GM12878 (cell line): ENCODE measurements at regions not wholly inside any gene's neighbourhood (a gene's known extent, or its start where the extent isn't known, plus 50 kb on each side); places are given as distances from the start of the nearest gene placed in this dataset.

ENCODE experiments used
- ATAC-seq: fragments of 200-7000 bp; cut with Tn5 transposase; 3 replicates; pipeline ENCODE4 v1.9.1; 2020; ENCODE audit warnings: mild to moderate bottlenecking, moderate library complexity
- BruUV-seq: library from RNA; stranded (reverse); fragments of 400-500 nt; replicated peaks from 2 replicates; lab custom pipeline; 2021; lab: Mats Ljungman, UMichigan
- CTCF ChIA-PET: fragments of 300-600 bp; sonication (Branson Sonifier 250); formaldehyde crosslinking; extraction: SDS; loops from one replicate; lab custom pipeline; 2021; ENCODE audit warnings: inconsistent platforms; lab: Yijun Ruan, JAX
- POLR2A ChIA-PET: fragments of 350-600 bp; formaldehyde crosslinking; extraction: SDS; loops from one replicate; lab custom pipeline; 2021; ENCODE audit warnings: inconsistent platforms; lab: Charles Lee
- RAD21 ChIA-PET: fragments of 300-600 bp; sonication (Branson Sonifier 250); formaldehyde crosslinking; loops from one replicate; lab custom pipeline; 2023; ENCODE audit warnings: antibody characterized with exemption; ENCODE audit not compliant: unreplicated experiment; lab: Charles Lee
- SMC1A ChIA-PET: fragments of 300-600 bp; sonication (Branson Sonifier 250); formaldehyde crosslinking; loops from one replicate; lab custom pipeline; 2023; ENCODE audit not compliant: unreplicated experiment, uncharacterized antibody; lab: Charles Lee
- DNase-seq: peaks from one replicate; pipeline ENCODE4 v3.0.0-alpha.2; 2011; ENCODE audit warnings: low read depth, low spot score
- FAIRE-seq: peaks from 3 replicates; lab custom pipeline; 2011; peaks lifted over from hg19 to GRCh38; lab: Jason Lieb, UNC
- H2AFZ ChIP-seq: 2 replicates; pipeline ENCODE4 v1.6.0; 2011; ENCODE audit warnings: low read depth, low read length, control low read depth; ENCODE audit not compliant: control insufficient read depth
- H3K27ac ChIP-seq: 2 replicates; pipeline ENCODE4 v1.5.1; 2011; ENCODE audit warnings: control low read depth; ENCODE audit not compliant: control insufficient read depth, insufficient read depth
- H3K27me3 ChIP-seq, 2 experiments: replicated peaks in 1 of 2; 2 replicates each; pipeline versions ENCODE4 v1.6.0 to v1.6.1; 2011; ENCODE audit warnings: low read length in 1 of 2; ENCODE audit not compliant: control insufficient read depth in 2 of 2, insufficient read depth in 2 of 2
- H3K36me3 ChIP-seq, 2 experiments: 2 replicates each; pipeline ENCODE4 v1.5.1; 2011; ENCODE audit warnings: low read length in 1 of 2; ENCODE audit not compliant: control insufficient read depth in 2 of 2, insufficient read depth in 2 of 2
- H3K4me1 ChIP-seq: 2 replicates; pipeline ENCODE4 v1.6.1; 2011; ENCODE audit warnings: mild to moderate bottlenecking, low read length, moderate library complexity, mixed read lengths; ENCODE audit not compliant: control insufficient read depth, insufficient read depth
- H3K4me2 ChIP-seq: 2 replicates; pipeline ENCODE4 v1.6.0; 2011; ENCODE audit warnings: control low read depth; ENCODE audit not compliant: control insufficient read depth, insufficient read depth
- H3K4me3 ChIP-seq: fragments of 200-600 bp; sonication (generic); 2 replicates; pipeline ENCODE4 v1.5.1; 2016
- H3K79me2 ChIP-seq: 2 replicates; pipeline ENCODE4 v1.6.0; 2011; ENCODE audit warnings: low read length; ENCODE audit not compliant: control insufficient read depth, insufficient read depth
- H3K9ac ChIP-seq: 2 replicates; pipeline ENCODE4 v1.8.0; 2011; ENCODE audit warnings: low read length, control low read depth, mixed read lengths; ENCODE audit not compliant: control insufficient read depth, insufficient read depth
- H3K9me3 ChIP-seq: replicated peaks from 3 replicates; pipeline ENCODE4 v1.5.1; 2011; ENCODE audit warnings: mild to moderate bottlenecking, low read length; ENCODE audit not compliant: control insufficient read depth, insufficient read depth
- H4K20me1 ChIP-seq: 2 replicates; pipeline ENCODE4 v1.6.0; 2011; ENCODE audit not compliant: control insufficient read depth, insufficient read depth
- BCL11A ChIP-seq: IDR thresholded peaks from 2 replicates; pipeline ENCODE4 v1.6.1; 2011; ENCODE audit warnings: low read depth, low read length
- CHD4 ChIP-seq: fragments of 200-600 bp; sonication (generic); IDR thresholded peaks from 2 replicates; pipeline ENCODE4 v1.6.1; 2016; ENCODE audit warnings: mild to moderate bottlenecking
- CREM ChIP-seq: IDR thresholded peaks from 2 replicates; pipeline ENCODE4 v1.6.1; 2014; ENCODE audit warnings: antibody characterized with exemption, low read depth
- E4F1 ChIP-seq: fragments of 450-650 bp; IDR thresholded peaks from 2 replicates; pipeline ENCODE4 v1.6.1; 2018; ENCODE audit warnings: borderline replicate concordance, mild to moderate bottlenecking; ENCODE audit not compliant: partially characterized antibody
- EP300 ChIP-seq, 2 experiments: fragments of 150-350 bp in 1 of 2; IDR thresholded peaks; 2 replicates each; pipeline ENCODE4 v1.6.1; 2011 to 2012; ENCODE audit warnings: low read depth in 2 of 2, low read length in 2 of 2, borderline replicate concordance in 1 of 2, improper control_type of control experiment in 1 of 2, inconsistent platforms in 1 of 2; ENCODE audit not compliant: control insufficient read depth in 1 of 2
- ETV6 ChIP-seq, 2 experiments: fragments of 450-650 bp in 1 of 2; IDR thresholded peaks in 1 of 2; conservative IDR thresholded peaks in 1 of 2; 2 replicates each; pipeline ENCODE4 v1.6.1; 2014; ENCODE audit warnings: antibody characterized with exemption in 1 of 2, borderline replicate concordance in 1 of 2, low read depth in 1 of 2, mild to moderate bottlenecking in 1 of 2, moderate library complexity in 1 of 2
- EZH2 ChIP-seq: IDR thresholded peaks from 2 replicates; pipeline ENCODE4 v1.6.1; 2012; ENCODE audit warnings: low read depth, mild to moderate bottlenecking, control low read depth, inconsistent platforms, low read length, borderline replicate concordance; ENCODE audit not compliant: control insufficient read depth
- FOXK2 ChIP-seq: fragments of 450-650 bp; IDR thresholded peaks from 2 replicates; pipeline ENCODE4 v1.6.1; 2017; ENCODE audit warnings: mild to moderate bottlenecking, moderate library complexity
- KLF5 ChIP-seq: fragments of 450-650 bp; IDR thresholded peaks from 2 replicates; pipeline ENCODE4 v1.6.1; 2014; ENCODE audit warnings: mild to moderate bottlenecking; ENCODE audit not compliant: partially characterized antibody
- POU2F2 ChIP-seq: IDR thresholded peaks from 3 replicates; pipeline ENCODE4 v1.6.1; 2011; ENCODE audit warnings: low read depth, mild to moderate bottlenecking, low read length, borderline replicate concordance
- RB1 ChIP-seq: fragments of 450-650 bp; formaldehyde crosslinking; IDR thresholded peaks from 2 replicates; pipeline ENCODE4 v1.6.1; 2017; ENCODE audit warnings: mild to moderate bottlenecking, borderline replicate concordance
- STAT1 ChIP-seq: fragments of 450-650 bp; conservative IDR thresholded peaks from 2 replicates; pipeline ENCODE4 v1.6.1; 2014; ENCODE audit warnings: antibody characterized with exemption, mild to moderate bottlenecking
- TBL1XR1 ChIP-seq: IDR thresholded peaks from 2 replicates; pipeline ENCODE4 v1.6.1; 2012; ENCODE audit warnings: low read depth, low read length, improper control_type of control experiment
- TCF3 ChIP-seq: IDR thresholded peaks from 2 replicates; pipeline ENCODE4 v1.6.1; 2012; ENCODE audit warnings: low read depth, mild to moderate bottlenecking, low read length, borderline replicate concordance; ENCODE audit not compliant: insufficient read depth
- YBX1 ChIP-seq: fragments of 450-650 bp; IDR thresholded peaks from 2 replicates; pipeline ENCODE4 v1.6.1; 2016; ENCODE audit warnings: antibody characterized with exemption
- ZBED1 ChIP-seq: IDR thresholded peaks from 2 replicates; pipeline ENCODE4 v1.6.1; 2016; ENCODE audit warnings: borderline replicate concordance
- ZNF274 ChIP-seq: IDR thresholded peaks from one replicate; pipeline ENCODE4 v1.8.0; 2011; ENCODE audit not compliant: insufficient read length, insufficient read depth
- ZZZ3 ChIP-seq: IDR thresholded peaks from 2 replicates; pipeline ENCODE4 v1.6.1; 2011; ENCODE audit warnings: low read depth; ENCODE audit not compliant: control insufficient read depth, insufficient read length
- in situ Hi-C: fragments of 300-500 bp; cut with MboI; formaldehyde crosslinking; loops from 9 replicates; pipeline ENCODE4 v1.14.3; 2018; ENCODE audit warnings: mixed read lengths
- intact Hi-C: fragments of 100-400 bp; cut with micrococcal nuclease; formaldehyde crosslinking; loops from one replicate; pipeline ENCODE4 v1.14.2; 2022; ENCODE audit not compliant: unreplicated experiment
- TF ChIP-seq, protein P1 (sequence below): IDR thresholded peaks from 2 replicates; pipeline ENCODE4 v1.6.1; 2012; ENCODE audit warnings: low read depth, low read length, improper control_type of control experiment

DNA sequence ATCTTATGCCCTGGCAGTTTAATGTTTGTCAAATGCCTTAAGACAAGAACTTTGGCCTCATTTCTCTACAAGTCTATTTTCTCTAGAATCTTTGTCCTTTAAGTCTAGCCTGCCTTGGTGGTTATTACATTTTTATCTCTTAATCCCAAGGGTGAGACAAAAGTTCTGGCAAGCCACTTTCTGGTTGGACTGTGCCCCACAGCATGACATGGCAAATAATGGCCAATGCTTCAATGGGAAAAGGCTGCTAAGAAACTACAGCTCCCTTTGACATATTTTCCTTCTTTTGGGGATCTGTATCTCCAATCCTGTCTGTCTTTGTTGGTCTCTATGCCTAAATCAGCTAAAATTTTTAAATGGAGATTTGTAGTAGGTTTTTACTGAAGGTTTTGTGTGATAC is 181.6 kb upstream of the MBNL1 start:
- intact Hi-C loops: no loop called here
- CTCF ChIA-PET: no interaction called here

More for the DNA sequence above, 181.6 kb upstream of the MBNL1 start:
- H3K4me3 ChIP-seq: no peak overlapping the region
- POLR2A ChIA-PET: no interaction called here
- no peaks in the 10 kb centered on the region for H3K27me3 ChIP-seq
- no peak overlapping the region for H2AFZ ChIP-seq
- TF ChIP-seq KLF5 (no peak), BCL11A (no peak), STAT1 (no peak), ZNF274 (no peak), CHD4 (no peak), TBL1XR1 (no peak), YBX1 (no peak), CREM (no peak), FOXK2 (no peak), ETV6 (conservative IDR thresholded peaks at IDR 0.05 in 1 of 2, IDR thresholded peaks at IDR 0.05 in 1 of 2; ENCODE audit: borderline replicate concordance in 1 of 2, low read depth in 1 of 2) (no peak), TCF3 (no peak), RB1 (no peak), EZH2 (no peak), EP300 (IDR thresholded peaks at IDR 0.05; ENCODE audit: borderline replicate concordance in 1 of 2, control insufficient read depth in 1 of 2, low read depth in 2 of 2, low read length in 2 of 2) (no peak), ZBED1 (no peak), POU2F2 (no peak), E4F1 (no peak), ZZZ3 (no peak)
- TF ChIP-seq, protein P1, sequence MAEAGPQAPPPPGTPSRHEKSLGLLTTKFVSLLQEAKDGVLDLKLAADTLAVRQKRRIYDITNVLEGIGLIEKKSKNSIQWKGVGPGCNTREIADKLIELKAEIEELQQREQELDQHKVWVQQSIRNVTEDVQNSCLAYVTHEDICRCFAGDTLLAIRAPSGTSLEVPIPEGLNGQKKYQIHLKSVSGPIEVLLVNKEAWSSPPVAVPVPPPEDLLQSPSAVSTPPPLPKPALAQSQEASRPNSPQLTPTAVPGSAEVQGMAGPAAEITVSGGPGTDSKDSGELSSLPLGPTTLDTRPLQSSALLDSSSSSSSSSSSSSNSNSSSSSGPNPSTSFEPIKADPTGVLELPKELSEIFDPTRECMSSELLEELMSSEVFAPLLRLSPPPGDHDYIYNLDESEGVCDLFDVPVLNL: no peak
- BruUV-seq: no TSS peak
- H3K4me1 ChIP-seq: no peaks in the 10 kb centered on the region
- H3K79me2 ChIP-seq: no peaks in the 10 kb centered on the region
- ATAC-seq: no peak
- no peak overlapping the region for H3K9ac ChIP-seq
- H3K36me3 ChIP-seq: no peaks in the 10 kb centered on the region
- H3K27ac ChIP-seq: no peak overlapping the region
- H3K4me2 ChIP-seq: no peak overlapping the region
- in situ Hi-C loops: no loop called here
- FAIRE-seq: no peak
- RAD21 ChIA-PET: no interaction called here
- no peak for DNase-seq
- no peaks in the 10 kb centered on the region for H3K9me3 ChIP-seq
- no peaks in the 10 kb centered on the region for H4K20me1 ChIP-seq
- SMC1A ChIA-PET: no interaction called here
